ENCODE measurements at regions not wholly inside any gene's neighbourhood (a gene's known extent, or its start where the extent isn't known, plus 50 kb on each side); places are given as distances from the start of the nearest gene placed in this dataset.

DNA sequence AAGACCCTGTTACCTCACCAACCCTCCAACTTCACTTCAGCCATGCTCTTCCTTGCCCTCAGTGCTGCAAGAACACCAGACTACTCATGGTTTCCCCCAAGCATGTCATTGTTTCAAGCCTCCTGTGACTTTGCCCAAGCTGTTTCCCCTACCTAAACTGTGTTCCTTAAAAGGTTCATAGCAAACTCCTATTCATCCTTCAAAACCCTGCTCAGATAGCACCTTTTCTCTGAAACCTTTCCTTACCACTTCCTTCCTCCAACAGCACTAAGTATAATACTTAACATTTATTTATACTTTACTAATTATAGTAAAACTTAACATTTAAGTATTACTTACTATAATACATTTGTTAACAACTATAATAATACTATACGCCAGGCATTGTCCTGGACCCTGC is 136.2 kb downstream of the CCT6B start:
- no peak for DNase-seq

DNA sequence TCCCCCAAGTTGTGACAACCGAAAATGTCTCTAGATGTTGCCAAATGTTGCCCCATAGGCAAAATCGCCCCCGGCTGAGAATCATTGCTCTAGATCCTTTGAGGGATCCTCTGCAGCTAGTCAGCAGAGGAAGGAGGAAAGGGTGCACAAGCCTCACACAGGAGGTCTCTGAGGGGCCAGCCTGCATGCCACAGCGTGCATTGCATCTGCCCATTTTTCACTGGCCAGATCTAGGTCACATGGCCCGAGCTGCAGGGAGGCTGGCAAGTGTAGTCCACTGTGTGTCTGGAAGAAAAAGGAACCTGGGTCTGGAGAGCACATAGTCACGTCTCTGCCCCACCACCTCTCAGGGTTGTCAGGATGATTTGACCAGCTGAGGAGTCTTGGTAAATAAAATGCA is 138.2 kb downstream of the CCT6B start:
- no peak for DNase-seq

DNA sequence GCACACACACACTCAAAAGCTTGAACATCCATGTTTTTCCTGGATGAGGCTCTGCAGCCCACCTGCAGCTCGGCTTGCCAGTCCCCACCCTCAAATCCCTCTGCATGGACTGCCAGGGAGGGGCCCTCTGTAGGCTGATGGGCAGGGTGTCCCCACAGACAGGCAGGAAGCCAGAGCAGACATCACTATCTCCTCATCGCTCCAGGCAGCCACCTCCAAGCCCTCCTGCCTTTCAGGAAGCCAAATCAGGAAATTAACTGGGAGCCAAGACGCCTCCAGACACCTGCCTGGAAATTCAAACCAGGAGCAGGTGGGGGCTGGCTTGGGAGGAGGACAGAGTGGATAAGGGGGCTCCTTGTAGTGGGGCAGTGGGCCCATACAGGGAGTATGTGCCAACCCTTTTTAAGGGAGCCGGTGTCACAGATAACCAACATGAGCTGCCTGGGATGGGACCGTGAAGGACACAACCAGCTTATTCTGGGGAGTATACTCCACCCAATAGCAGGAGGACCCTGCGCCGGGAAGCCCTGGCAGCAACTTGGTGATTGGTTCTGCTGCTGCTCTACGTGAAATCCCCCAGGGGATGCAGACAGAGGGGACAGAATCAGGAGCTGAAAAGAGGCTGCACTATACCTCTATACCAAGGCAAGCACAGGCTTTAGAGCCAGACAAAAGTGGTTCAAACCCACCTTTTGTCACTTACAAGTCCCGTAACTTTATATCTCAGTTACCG is 139.1 kb downstream of the CCT6B start:
- DNase-seq, result no peak

DNA sequence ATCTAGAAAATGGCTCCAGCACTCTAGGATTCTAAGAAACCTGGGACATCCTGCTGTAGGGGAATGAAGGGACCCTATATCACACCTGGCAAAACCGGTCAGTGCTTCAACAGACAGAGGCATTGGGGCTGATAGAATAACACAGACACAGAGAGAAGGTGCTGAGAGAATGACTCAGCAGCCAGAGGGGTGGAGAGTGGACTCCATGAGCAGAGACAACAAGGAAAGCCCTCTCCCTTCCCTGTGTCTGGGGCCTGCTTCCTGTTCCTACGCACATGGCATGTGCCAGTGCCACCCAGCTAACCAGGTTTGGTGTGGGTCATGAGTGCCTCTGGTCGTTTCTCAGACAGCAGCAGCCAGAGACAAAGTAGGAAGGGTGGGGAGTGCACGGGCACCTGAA is 140.3 kb downstream of the CCT6B start:
- no peak for DNase-seq

DNA sequence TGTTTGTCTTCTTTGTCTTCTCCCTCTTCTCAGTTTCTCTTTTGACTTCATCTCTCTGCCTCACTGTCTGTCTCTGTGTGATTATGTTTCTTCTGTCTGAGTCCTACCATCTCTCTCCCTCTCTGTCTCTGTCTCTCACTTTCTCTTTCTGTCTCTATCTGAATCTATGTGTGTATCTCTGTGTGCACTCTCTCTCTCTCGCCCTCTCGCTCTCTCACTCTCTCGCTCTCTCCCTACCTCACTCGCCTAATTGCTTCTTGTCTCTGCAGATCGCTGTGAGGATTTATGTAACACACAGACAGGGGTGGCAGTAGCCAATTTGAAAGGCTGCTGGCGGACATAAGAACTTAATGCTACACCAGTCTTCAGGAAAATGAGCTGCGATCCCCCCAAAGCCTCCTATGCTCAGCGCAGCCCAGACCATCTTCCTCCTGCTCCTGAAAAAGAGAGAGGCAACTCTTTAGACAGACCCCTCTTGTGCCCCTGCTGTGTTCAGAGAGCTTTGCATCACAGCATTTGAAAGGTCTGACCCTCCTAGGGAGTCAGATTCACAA is 140.9 kb downstream of the CCT6B start:
- DNase-seq, result no peak

DNA sequence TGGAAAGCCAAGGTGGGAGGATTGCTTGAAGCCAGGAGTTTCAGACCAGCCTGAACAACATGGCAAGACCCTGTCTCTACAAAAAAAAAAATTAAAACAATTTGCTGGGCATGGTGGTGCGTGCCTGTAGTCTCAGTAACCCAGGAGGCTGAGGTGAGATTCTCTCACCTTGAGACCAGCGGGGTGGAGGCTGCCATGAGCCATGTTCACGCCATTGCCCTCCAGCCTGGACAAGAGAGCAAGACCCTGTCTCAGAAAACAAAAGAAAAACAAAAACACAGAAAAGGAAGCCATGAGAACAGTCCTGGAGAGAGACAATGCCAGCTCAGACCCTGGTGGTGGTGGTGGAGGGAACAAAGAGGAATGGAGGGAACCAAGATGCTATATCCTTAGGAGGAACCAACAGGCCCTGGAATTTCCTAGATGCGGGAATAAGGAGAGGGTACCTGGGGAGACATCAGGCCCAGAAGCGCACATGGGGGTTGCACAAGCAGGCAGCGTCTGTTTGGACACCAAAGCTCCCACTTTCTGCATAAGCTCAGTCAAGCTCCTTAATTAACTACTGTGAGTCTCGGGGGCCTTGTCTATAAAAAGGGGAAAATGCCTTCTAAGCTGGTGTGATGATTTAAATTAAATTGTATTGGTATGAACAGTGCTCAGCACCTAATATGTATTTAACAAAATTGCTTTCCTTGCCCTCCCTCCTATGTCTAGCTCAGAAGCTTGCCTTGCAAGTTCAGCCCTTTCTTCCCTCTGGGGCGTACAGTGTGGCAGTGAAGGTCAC is 143.8 kb downstream of the CCT6B start:
- DNase-seq, result no peak

DNA sequence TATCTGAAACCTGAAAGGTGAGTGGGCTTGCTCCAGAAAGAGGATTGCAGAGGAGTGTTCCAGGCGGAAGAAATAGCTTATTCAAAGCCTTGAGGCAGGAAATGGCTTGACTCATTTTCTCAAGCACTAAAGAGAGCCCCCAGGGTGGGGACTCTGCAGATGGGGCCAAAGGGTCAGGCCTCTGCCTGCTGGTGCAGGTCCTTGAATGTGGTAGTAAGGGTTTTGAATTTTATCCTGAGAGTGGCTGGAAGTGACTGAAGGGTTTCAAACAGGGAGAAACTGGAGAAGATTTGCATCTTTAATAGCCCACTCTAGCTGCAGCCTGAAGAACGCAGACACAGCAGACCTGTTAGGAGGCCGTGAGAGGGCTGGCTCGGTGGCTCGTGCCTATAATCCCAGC is 144.4 kb downstream of the CCT6B start:
- DNase-seq, result no peak

DNA sequence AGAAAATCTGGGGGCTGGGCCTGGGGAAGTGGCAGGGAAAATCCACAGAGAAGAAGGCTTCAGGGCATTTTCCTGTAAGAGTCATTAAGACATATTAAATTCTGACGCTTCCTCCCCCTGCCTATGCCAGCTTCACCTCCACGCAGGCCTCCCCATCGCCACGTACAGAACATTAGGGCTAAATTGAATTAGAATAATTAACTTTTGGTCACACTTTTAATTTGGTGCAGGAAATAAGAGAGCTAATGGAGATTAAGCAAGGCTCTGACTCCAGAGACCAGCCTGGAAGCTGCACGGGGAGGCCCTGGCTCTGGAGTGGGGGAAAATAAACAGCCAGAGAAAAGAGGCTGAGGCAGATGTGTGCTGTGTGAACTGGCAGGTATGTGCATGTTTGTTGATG is 148.0 kb downstream of the CCT6B start:
- no peak for DNase-seq

DNA sequence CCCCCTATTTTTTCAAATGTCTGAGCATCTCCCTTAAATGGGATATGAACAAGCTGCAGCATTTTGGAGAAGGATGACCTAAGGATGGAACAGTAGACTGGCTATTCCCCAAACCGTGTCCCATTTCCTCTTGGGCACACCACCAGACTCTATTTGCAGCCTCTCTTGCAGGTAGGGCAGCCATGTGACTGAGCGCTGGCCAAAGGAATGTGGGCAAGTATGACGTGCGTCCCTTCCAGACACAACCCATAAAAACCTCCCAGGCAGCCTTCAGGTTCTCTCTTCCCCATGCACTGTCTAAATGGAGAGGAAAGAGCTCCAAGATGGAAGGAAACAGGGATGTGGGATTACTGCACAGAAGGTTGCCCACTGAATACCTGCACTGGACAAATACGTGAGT is 149.7 kb downstream of the CCT6B start:
- DNase-seq, result no peak

DNA sequence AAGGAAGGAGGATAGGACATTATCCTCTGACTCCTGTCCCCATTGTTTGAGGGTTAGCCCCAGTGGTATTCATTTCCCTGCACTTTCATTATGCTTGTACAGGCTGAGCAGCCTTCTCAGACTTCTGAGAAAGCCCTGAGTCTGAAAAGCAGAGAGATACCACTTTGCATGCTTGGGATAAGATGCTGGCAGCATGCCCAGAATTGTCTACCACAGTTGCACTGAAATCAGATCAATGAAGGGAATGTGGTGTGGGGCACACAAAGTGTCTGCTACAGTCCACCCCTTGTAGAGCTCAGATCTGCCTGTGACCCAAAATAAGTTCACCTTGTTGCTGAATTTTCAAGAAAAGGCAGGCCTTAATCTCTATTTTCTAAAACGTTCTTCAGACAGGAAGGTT is 160.6 kb downstream of the CCT6B start:
- no peak for DNase-seq

DNA sequence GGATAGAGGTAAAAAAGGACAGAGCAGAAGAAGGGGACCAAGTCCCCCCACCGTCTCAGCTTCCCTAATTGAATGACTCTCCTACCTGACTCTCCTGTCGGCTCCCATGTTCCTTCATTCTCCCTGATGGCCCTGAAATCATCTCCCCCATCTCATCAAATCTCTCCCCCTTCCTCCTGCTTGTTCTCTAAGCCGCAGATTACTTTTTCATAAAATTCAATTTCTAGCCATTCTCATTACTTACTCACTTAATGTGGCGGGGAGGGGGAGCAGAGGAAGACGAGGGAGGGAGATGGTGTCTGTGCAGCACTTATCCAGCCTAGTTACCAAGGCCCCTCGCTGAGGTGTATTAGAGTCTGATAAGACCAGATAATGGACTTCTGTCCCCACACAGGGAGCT is 161.5 kb downstream of the CCT6B start:
- no peak for DNase-seq

DNA sequence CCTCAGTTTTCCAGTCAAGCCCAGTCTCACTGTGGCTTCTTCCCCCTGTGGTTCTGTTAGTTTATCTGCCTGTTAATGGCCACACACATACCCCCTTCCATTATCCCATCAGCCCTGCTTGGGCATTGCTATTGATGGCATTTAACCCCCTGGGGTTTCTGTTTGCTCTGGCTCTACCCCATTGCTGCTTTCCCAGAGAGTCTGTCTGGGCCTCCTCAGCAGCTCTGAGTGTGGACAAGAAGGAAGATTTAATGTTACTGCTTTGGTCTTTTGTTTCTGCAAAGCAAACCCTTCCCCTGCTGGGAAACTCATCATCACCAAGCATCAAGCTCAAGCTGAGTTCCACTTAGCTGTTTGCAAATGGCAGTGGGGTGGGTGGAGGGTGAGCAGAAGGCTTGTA is 162.7 kb downstream of the CCT6B start:
- no peak for DNase-seq

DNA sequence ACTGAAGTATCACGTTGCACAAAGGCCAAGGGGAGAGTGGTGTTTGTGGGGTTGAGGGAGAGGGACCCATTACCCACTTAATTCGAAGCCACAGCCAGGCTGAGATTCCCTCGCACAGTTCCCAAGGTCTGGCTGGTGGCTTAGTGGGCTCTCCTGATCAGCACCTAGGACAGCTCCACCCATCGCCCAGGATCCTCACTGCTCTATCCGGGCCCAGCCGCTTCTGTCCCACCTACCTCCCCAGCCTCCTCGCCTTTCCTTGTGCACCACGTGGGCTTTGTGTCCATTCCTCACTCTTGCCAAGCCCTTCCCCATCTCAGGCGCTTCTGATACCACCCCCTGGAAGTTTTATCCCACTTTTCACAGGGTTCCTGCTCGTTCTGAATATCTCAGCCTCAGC is 163.5 kb downstream of the CCT6B start:
- peak; percentile 31 for DNase-seq

DNA sequence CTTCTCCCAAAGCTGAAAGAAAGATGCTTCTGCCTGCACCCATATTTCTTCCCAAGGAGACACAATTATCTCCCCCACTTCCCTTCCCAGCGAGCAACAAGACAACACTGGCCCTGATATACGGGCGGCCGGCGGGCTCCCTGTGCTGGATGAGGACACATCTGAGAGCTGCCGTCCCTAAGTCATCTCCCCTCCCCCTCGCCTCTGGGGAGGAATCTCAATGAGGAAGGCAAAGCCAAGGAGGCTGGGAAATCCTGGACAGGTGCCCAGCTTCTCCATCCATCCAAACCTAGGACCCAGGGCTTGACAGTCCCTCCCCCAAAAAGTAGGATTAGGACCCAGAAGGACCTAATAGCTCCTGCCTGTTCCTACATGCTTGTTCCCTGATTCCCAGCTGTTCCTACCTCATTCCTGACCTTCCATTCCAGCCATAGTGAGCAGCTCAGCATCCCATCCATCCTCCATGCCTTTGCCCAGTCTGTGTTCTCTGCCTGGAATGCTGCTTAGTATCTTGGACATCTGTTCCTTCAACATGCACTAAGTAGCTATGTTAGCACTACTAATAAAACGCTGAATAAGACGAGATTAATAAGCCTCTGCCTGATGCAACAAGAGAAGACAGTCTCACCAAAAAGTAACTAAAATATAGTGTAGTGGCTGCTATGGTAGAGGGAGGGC is 167.9 kb downstream of the CCT6B start:
- no peak for DNase-seq

DNA sequence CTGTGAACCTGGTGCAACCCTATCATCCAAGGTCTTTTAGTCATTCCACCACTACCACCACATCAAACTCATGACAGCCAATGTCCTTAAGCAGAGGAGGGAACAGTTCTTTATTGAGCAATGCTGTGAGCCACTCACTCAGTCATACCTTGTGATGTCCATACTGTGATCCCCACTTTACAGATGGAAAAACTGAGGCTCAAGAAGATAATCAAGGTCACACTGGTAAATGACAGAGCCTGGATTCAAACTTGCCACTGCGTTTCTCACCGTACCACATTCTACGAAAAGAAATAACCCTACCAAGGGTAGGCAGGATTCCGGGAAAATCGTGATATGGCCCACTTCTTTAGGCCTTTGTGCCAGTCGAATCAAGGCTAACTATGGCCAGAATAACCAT is 172.6 kb downstream of the CCT6B start:
- DNase-seq, result no peak

DNA sequence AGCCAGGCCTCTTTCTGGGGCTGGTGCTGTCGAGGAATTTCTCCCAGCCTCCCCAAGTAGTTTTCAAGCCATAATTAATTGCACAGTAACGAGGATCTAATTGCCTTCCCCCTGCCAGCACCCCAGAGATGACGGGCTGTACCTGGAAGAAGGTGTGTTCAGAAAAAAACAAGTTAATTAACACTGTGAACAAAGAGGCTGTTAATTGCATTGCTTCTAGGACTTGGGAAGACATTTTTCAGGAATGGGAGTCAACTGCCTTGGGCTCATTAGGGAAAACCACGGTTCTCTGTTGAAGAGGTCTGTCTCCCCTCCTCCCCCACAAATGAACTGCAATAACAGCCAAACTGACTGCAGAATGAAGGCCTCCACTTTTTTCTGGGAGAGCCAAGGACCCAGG is 176.7 kb downstream of the CCT6B start:
- DNase-seq, result no peak

DNA sequence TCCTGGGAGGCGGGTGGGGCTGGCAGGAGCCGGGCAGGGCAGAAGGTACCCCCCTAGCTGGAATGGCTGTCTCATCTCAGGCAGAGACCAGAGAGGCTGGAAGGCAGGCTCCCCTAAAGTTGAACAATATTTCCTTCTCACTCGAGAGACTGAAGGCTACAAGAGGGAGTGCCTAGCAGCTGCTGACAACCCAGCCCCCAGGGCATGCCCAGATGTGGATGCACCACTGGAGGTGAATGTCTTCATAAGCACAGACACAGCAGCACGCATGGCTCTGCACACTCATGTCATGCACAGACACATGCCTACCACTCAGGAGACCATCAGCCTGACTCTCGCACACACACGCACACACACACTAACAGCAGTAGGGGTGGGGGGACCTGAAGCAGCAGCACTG is 179.0 kb downstream of the CCT6B start:
- no peak for DNase-seq

DNA sequence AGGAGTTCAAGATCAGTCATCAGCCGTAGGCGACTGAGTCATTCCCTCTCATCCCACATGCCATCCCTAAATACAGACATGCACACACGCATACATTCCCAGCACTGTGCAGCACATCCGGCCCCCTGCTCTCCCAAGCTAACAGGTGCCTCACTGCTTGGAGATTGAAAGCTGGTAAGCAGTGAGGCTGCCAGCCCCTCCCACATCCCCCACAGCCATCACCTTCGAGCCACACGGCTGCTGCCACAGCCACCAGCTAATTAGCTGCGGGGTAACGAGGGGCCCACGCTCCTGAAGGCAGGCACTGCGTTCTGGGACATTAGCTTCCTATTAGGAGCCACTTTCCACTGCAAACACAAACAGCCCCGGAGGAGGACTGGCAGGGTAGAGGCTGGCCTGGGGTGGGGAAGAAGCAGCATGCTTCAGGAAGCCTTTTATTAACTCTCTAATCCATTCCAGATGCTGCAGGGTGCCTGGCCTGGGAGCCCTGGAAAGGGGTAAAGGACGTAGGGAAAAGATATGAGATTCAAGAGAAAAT is 179.6 kb downstream of the CCT6B start:
- no peak for DNase-seq

DNA sequence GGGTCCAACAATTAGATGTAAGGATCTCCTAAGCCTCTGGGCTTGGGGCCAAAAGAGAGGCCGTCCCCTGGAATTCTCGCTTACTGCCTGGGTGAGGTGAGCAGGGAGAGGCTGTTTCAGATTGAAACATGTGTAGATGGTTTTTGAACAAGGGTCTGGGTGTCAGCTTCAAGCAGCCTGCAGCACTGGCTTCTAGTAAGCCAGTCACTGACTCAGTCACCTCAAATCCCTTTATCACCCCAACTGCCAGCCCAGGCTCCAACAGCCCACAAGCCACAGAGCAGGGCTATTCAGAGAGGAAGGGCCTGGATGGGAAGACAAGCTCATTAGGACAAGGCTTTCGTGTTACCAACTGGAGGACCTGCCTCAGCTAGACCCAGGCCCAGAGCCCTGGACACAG is 180.2 kb downstream of the CCT6B start:
- no peak for DNase-seq

DNA sequence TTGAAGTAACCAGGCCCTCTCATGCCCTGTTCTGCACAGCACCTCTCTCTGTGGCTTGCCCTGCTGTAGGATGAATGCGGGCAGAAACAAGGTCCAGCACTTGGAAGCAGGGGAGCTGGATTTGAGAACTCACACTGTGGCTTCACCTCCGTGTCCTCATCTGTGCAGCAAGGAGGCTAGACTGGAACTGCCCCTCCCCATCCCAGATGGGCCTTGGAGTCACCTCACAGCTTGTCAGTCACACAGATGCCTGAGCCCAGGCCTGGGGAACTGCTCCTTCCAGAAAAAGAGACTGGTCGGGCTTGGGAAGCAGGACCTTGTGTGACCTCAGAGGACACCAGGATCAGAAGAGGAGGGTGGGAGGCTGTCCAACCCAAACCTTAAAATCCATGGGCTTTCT is 180.8 kb downstream of the CCT6B start:
- DNase-seq, result no peak

DNA sequence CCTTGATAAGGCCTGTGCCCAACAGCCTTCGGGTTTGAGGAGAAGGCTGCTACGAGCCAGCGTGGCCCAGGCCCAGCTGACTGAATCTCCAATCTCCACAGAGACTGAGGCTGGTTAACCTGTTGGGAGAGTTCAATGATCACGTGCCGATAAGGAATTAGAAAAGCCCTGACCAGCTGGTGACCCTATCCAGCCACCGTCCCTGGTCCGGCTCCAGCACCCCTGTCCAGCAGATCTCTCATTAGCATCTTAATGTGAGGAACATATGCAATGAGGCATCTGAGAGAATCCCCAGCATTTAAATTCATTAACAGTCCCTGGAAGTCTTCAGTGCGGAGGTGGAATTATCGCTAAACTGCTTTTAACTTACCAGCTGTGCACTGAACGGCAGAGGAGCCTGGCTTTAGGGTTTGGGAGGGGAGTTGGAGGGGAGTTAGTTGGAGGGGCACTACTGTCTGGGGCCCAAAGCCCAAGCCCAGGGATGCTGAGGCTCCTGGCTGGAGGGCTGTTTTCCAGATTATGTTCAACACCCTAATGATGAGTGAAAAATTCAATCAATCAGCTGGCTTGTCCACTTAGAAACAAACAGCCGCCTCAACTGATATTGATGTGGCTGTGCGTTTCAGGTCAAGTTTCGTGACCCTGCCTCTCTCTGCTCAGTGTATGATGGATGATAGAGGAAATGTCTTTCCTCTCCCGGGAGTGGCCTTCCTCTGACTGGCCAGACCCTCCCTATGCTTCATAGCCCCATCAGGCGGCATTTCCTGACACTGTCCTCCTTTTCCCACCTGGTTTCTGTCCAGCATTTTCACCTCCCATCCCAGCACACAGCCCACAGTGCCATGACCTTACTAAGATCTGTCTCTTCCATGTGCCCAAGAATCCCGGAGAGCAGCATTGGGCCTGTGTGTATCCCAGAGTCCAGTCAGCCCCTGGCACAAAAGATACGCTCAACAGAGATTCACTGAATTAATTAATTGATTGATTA is 184.5 kb downstream of the CCT6B start:
- no peak for DNase-seq

DNA sequence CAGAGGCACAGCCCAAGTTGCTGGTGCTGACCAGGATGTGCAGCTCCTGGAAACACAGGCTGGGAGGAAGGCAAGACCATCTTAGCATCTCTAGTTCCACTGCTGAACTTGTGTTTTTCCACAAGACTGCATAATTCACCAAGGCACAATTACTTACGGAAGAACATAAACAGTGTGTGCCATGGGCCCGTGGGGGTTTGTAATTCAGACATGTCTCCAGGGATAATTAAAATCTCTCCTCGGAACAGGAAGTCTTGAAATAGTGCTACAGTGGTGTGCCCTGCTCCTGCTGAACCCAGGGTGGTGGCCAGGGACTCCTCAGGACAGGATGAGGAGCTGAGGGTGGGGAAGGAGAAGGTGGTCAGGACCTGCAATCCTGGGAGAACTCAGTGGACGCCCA is 188.2 kb downstream of the CCT6B start:
- no peak for DNase-seq

Measured in CD4-positive, alpha-beta T cell treated with Interleukin-17A for 4 hours (primary cell).